NCI-H2196 (cell line): ENCODE measurements at regions not wholly inside any gene's neighbourhood (a gene's known extent, or its start where the extent isn't known, plus 50 kb on each side); places are given as distances from the start of the nearest gene placed in this dataset.

Experiments used
- DNase-seq: peaks from one replicate; lab custom pipeline; 2025; ENCODE audit not compliant: unreplicated experiment; lab: John Stamatoyannopoulos, UW

- no peak for DNase-seq
These were observed 372.1 kb upstream of the B3GALT2 start for GRCh38 chr1:193558491-193559028.

- DNase-seq: no peak
These were observed 369.4 kb upstream of the B3GALT2 start for GRCh38 chr1:193555662-193556441.

- no peak for DNase-seq
These were observed 367.2 kb upstream of the B3GALT2 start for GRCh38 chr1:193553564-193553963.

- no peak for DNase-seq
These were observed 365.9 kb upstream of the B3GALT2 start for GRCh38 chr1:193552274-193552673.

- DNase-seq: no peak
These were observed 362.7 kb upstream of the B3GALT2 start for GRCh38 chr1:193549081-193549480.

- DNase-seq: no peak
These were observed 358.8 kb upstream of the B3GALT2 start for GRCh38 chr1:193545171-193545570.

GRCh38 chr1:193543259-193543658, 356.8 kb upstream of the B3GALT2 start:
- DNase-seq: no peak

- no peak for DNase-seq
These were observed 356.3 kb upstream of the B3GALT2 start for GRCh38 chr1:193542690-193543089.

- DNase-seq: no peak
These were observed 354.1 kb upstream of the B3GALT2 start for GRCh38 chr1:193540511-193540910.

GRCh38 chr1:193539731-193540459, 353.5 kb upstream of the B3GALT2 start:
- DNase-seq: no peak

GRCh38 chr1:193538680-193539079, 352.3 kb upstream of the B3GALT2 start:
- DNase-seq: no peak

GRCh38 chr1:193538003-193538354, 351.6 kb upstream of the B3GALT2 start:
- DNase-seq: no peak

- DNase-seq: no peak
These were observed 351.0 kb upstream of the B3GALT2 start for GRCh38 chr1:193537266-193538002.

- DNase-seq: no peak
These were observed 347.4 kb upstream of the B3GALT2 start for GRCh38 chr1:193533853-193534252.

- DNase-seq: no peak
These were observed 339.7 kb upstream of the B3GALT2 start for GRCh38 chr1:193525917-193526710.

GRCh38 chr1:193525411-193525810, 339.0 kb upstream of the B3GALT2 start:
- DNase-seq: no peak

GRCh38 chr1:193524616-193525015, 338.2 kb upstream of the B3GALT2 start:
- DNase-seq: no peak

- no peak for DNase-seq
These were observed 337.6 kb upstream of the B3GALT2 start for GRCh38 chr1:193524021-193524420.

- DNase-seq: no peak
These were observed 334.1 kb upstream of the B3GALT2 start for GRCh38 chr1:193520472-193520871.

- no peak for DNase-seq
These were observed 333.5 kb upstream of the B3GALT2 start for GRCh38 chr1:193519922-193520321.
